ENCODE measurements at regions not wholly inside any gene's neighbourhood (a gene's known extent, or its start where the extent isn't known, plus 50 kb on each side); places are given as distances from the start of the nearest gene placed in this dataset.

DNA sequence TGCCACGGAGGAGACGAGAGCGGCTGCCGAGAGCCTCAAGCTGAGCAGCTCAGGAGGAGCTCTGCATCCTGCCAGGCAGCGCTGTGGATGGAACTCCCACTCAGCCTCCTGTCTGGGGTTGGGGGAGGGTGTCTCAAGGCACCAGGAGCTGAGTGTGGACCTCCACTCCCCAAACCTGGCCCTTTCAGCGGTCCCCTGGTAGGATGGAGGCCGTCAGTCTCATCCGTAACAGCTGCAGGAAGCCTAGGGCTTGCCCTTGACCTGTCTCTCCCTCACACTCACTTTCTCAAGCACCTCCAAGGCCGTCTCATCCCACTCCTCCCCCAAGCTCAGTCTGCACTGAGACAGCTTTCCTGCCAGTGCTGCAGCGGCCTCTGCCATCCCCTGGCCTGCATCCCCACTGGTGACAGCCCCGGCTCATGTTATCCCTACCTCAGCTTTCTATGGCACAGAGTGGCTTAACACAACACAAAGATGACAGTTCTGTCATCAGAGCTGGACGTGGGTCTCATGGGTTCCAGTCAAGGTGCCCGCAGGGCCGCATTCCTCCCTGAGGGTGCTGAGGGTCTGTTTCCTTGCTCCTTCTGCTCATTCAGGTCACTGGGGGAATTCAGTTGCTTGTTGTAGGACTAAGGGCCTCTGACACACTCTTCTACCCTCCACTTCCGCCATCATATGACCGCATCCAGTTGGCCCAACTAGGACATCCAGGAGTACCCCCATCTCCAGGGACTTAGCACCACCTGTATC lies 341.9 kb upstream of the B3GAT1 start:
- no peak for DNase-seq (ENCODE audit: extremely low read depth, low read depth)
- no peak overlapping the region for H3K4me3 ChIP-seq (replicated peaks; ENCODE audit: low read depth, low read length)
- TF ChIP-seq, protein P1, sequence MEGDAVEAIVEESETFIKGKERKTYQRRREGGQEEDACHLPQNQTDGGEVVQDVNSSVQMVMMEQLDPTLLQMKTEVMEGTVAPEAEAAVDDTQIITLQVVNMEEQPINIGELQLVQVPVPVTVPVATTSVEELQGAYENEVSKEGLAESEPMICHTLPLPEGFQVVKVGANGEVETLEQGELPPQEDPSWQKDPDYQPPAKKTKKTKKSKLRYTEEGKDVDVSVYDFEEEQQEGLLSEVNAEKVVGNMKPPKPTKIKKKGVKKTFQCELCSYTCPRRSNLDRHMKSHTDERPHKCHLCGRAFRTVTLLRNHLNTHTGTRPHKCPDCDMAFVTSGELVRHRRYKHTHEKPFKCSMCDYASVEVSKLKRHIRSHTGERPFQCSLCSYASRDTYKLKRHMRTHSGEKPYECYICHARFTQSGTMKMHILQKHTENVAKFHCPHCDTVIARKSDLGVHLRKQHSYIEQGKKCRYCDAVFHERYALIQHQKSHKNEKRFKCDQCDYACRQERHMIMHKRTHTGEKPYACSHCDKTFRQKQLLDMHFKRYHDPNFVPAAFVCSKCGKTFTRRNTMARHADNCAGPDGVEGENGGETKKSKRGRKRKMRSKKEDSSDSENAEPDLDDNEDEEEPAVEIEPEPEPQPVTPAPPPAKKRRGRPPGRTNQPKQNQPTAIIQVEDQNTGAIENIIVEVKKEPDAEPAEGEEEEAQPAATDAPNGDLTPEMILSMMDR (IDR thresholded peaks at IDR 0.05; ENCODE audit: low read depth, low read length, missing control alignments) = no peak

DNA sequence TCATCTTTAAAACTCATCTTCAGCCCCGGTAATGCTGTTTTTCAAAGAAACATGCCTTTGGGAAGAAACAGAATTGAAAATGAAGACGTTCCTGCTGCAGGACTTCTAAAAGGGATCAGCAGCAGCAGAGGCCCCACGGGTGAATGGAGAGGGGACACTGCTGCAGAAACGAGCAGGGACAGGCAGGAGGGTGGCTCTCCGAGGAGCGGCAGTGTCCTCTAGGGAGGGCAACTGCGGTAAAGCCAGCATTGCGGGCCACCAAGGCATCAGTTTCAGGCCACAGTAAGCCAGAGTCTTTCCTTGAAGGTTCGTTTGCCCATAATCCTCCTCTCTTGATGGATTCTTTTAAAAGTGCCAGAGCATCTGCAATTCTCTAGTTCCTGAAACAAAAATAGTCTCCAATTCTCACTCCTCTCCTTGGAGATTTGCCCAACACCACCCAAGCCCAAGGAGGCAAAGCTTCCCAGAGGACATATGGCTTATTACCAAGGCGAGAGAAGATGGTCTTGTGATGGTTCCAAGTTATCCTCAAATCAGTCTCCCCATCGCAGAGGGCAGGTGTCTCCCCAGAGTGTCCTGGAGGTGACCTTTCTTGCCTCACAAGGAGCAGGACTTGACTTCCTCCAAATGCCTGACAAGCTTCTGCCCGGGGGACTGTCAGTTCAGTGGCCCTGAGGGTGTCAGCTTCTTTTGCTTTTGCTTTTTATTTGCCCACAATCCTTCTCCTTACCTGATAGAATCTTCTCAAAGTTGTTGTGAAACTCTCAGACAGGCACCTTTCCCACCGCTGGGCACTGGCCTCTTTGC lies 341.1 kb upstream of the B3GAT1 start:
- no peak for DNase-seq (ENCODE audit: extremely low read depth, low read depth)
- no peak overlapping the region for H3K4me3 ChIP-seq (replicated peaks; ENCODE audit: low read depth, low read length)
- TF ChIP-seq, protein P1 (IDR thresholded peaks at IDR 0.05; ENCODE audit: low read depth, low read length, missing control alignments) = no peak

DNA sequence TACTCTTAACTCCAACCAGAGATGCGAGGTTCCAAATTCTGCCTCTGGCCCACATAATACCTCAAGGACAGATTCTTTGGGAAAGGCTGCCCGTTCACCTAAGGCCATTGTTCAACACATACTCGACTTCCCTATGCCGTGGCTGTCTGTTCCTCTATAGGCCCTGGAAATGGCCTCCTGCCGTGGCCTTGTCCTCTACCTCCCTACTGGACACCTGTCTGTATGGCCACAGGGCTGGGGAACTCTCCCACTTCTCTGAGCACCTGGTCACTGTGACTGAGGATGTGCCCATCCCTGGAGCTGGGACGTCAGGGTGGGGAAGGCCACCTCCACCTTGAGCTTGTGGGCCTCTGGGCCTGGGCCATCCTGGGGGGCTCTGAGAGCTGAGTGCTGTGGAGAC lies 340.5 kb upstream of the B3GAT1 start:
- no peak for DNase-seq (ENCODE audit: extremely low read depth, low read depth)
- TF ChIP-seq, protein P1 (IDR thresholded peaks at IDR 0.05; ENCODE audit: low read depth, low read length, missing control alignments) = no peak
- no peak overlapping the region for H3K4me3 ChIP-seq (replicated peaks; ENCODE audit: low read depth, low read length)

DNA sequence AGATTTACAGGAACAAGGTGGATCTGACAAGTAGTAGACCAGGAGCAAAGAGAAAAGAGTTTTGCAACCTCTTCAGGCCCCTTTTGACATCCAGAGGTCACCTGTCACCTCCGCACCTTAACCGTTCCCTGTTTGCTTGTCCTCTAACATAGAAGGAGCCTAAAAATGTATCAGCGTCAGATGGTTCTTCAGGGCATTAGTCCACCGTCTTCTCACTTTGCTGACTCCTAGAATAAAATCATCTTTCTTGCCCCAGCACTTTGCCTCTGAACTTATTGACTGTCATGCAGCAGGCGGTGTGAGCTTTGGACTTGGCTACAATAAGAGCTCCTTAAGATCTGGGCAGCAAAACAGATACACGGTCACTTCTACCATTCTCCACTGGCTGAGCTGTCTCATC lies 339.7 kb upstream of the B3GAT1 start:
- DNase-seq (ENCODE audit: extremely low read depth, low read depth) = no peak
- no peak overlapping the region for H3K4me3 ChIP-seq (replicated peaks; ENCODE audit: low read depth, low read length)
- TF ChIP-seq, protein P1 (IDR thresholded peaks at IDR 0.05; ENCODE audit: low read depth, low read length, missing control alignments) = no peak

DNA sequence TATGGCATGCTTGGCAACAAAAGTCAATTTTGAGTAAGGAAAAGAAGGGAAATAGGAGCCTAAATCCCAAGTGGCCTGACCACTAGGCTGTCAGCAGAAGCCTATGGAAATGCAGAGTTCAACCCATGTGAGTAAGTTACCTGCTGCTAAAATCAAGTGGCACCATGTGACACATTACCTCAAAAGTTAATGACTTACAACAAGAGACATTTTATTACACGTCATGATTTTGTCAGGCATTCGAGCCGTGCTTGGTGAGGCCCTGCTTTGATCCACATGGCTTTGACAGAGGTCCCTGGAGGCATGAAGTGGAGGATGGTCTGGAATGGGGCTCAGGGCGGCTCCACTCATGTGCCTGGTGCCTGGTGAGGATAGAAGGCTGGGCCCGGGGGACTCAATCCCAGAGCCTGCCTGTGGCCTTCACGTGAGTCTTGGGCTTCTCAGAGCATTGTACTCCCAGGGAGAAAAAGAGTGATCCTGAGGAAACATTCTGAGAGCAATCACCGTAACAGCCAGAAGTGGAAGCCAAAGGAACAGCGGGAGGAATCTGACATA lies 339.1 kb upstream of the B3GAT1 start:
- no peak for DNase-seq (ENCODE audit: extremely low read depth, low read depth)
- TF ChIP-seq, protein P1 (IDR thresholded peaks at IDR 0.05; ENCODE audit: low read depth, low read length, missing control alignments) = no peak
- no peak overlapping the region for H3K4me3 ChIP-seq (replicated peaks; ENCODE audit: low read depth, low read length)

DNA sequence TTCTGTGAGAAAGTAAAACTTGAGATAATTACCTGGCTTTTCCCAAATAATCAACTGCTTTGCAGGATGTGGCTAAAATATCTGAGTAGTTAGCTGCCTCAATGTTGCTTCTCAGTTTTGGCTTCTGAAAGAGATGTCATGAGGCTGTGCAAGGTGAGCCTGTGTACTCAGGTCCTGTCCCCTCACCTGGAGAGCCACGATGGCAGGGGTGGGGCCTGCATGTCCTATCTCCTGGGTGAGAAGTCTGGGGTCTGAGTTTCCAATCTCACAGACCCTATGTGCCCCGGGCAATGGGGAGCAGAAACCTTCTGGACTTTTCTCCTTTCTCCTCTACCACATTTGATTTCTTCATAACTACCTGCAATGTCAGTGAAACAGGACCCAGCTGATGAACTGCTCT lies 338.6 kb upstream of the B3GAT1 start:
- H3K4me3 ChIP-seq (replicated peaks; ENCODE audit: low read depth, low read length) = no peak overlapping the region
- no peak for DNase-seq (ENCODE audit: extremely low read depth, low read depth)
- TF ChIP-seq, protein P1 (IDR thresholded peaks at IDR 0.05; ENCODE audit: low read depth, low read length, missing control alignments) = no peak

Data from HFF-Myc (cell line).